SH-SY5Y (cell line): ENCODE measurements at regions not wholly inside any gene's neighbourhood (a gene's known extent, or its start where the extent isn't known, plus 50 kb on each side); places are given as distances from the start of the nearest gene placed in this dataset.

Source experiments
- GATA2 ChIP-seq: IDR thresholded peaks from 2 replicates; pipeline ENCODE4 v1.6.1; 2011; ENCODE audit warnings: mild to moderate bottlenecking, low read depth, low read length
- GATA3 ChIP-seq: IDR thresholded peaks from 2 replicates; pipeline ENCODE4 v1.6.1; 2011; ENCODE audit warnings: low read depth, mild to moderate bottlenecking, low read length, moderate library complexity

DNA sequence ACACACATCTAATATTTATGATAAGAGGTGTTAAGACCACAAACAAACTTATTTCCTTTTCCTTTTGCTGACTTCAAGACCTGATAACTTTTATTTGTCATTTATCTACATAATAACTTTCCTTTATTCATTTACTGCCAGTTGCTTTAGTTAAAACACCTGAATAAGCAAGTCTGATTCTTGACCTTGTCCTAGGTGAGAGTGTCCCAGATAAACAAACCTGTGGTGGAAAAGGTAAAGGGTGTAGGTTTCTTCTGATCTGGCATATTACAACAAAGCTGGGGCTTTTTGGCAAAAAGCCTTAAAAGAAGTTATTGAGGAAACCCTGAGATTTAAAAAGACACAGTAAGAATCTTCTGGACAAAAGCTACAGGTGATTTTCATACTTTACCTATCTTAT is 191.5 kb downstream of the ZBBX start:
- TF ChIP-seq GATA2 (no peak), GATA3 (no peak)

DNA sequence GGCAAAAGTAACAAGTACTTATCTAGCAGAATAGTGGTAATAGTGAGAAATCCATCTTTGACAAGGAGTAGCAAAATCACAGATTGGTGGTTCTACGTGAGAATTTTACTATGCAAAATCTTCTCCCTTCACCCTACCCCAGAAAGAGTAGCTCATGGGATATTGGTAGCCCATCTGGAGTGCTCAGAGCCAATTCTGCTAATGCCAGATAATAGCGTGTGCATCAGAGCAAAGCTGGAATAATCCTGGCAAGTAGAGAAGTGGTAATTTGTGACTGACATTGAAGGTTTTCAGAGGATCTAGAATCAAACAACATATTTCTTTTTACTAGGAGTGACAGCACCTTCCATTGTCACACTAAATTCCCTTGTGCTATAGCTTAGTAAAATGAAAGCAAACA is 192.9 kb downstream of the ZBBX start:
- TF ChIP-seq GATA2, result no peak
- TF ChIP-seq GATA3, result no peak

DNA sequence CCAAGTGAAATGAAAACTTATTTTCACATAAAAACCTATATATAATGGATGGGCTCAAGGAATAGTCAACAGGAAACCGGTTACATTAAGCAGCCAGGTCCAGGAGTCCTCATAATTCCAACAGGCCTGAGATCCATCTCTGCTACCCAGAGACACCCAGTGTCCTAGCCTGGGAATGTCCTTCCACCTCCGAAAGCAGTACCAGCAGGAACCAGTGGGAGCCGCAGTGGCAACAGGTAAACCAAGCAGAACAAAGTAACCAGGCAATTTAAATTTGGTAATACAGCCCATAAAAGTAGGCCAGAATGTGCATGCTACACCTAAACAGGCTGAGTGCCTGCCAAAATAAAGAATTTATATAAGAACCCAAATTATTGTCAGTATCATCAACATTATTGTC is 195.6 kb downstream of the ZBBX start:
- TF ChIP-seq GATA2 (no peak), GATA3 (no peak)

DNA sequence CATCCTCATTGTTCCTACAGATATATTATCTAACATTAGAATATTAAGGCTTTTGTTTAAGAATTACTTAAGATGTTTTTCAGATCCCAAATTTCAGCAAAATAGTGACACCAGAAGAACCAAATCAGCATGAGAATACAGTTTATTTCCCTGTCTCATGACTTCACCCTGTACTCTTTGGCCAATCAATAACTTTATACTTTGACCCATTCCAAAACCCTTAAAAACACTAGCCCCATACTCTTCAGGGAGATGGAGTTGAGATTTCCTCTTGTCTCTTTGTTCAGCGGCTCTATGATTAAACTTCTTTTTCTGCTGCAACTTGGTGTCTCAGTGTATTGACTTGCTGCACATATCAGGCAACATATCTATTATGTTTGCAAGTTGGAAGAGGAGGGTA is 207.7 kb downstream of the ZBBX start:
- TF ChIP-seq GATA2, result no peak
- no peak for TF ChIP-seq GATA3

DNA sequence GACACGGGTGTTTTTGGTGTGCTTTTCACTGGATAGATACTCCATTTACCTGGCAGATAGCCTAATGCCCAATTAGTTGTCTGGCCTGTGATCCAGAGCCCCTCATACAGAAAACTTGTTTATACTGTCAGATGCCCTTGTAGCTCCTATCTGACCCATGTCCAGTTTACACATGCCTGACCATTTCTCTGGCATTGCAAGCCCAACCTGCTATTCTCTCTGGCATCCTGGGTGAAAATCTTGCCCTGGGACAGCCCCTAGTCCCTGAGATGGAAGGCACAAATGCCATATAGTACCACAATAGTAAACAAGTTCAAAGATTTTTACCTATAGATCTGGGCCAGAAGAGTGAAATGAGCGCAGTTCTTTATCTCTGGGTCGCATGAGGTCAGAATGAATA is 212.6 kb downstream of the ZBBX start:
- TF ChIP-seq GATA3 (no peak), GATA2 (no peak)

DNA sequence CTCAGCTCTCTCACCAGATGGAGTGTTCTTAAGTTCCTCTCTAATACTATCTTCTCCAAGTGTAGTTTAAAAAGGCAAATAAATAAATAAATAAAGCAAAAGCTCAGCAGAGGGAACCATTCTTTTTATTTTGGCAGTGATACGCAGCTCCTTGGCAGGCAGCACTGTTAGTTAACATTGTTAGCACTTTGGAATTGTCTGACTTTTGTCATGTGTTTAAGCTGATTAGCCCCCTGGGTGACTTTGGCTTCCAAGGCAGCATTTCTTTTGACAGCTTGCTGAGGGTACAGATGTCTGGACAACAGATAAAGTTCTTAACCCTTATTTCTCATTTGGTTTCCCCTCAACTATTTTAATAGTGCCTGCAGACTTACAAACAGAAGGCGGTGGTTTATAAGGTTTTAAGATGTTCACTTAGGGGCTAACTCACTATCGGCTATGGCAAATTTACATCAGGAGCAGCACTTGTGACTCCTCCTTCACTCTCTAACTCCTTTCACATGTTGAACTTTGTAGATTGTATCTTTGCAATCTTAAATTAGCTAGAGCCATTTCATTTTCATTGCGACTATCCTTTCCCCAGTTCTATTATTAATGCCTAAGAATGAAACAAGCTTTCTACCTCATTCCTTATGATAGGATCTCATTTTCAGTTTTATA is 213.4 kb downstream of the ZBBX start:
- TF ChIP-seq GATA3 (no peak), GATA2 (no peak)

DNA sequence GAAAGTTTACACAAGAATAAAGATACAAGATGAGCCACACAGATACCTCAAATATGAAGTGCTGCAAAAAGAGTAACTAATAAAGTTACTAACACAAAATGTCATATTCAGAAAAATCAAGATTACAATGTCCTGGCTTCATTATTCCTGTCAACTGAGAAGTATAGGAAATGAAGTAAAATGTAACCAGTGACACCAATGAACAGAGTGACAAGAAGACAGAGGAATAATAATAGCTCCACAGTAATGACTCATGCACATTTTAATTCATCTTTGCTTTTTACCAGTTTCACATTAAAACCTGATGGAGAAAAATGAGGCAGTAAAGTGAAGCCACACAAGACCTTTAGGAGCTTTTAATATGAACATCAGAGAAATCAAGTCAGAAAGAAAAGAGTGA is 214.1 kb downstream of the ZBBX start:
- TF ChIP-seq GATA3 (no peak), GATA2 (no peak)

DNA sequence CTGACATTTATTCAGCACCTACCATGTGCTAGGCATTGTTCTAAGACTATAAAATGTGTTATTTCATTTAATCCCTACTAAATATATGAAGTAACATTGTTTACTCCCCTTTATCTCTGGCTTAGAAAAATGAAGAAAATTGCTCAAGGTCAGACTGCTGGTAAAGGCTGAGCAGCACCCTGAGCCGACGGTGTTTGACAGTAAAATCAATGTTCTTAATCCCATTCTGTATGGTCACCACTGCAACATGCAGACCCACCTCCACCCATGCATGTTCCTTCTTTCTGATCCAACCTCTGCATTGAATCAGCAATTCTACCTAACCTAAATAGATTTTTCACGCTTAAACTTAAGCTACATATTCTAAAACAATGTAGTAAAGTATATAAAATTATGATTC is 216.5 kb downstream of the ZBBX start:
- TF ChIP-seq GATA3 (no peak), GATA2 (no peak)

DNA sequence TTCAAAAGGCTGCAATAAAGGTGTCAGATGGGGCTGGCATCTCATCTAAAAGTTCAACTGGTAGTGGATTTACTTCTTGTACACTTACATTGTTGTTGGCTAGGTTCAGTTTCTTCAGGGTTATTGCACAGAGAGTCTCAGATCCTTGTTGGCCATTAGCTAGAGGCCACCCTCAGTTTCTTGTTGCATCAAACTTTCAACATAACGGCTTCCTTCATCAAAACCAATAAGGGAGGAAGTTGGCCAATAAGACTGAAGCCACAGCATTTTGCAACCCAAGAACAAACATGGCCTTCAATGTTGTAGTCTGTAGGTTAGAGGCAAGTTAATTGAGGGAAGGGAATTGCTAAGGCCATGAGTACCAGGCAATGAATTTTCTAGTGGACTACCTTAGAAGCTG is 218.0 kb downstream of the ZBBX start:
- TF ChIP-seq GATA3 (no peak), GATA2 (no peak)

DNA sequence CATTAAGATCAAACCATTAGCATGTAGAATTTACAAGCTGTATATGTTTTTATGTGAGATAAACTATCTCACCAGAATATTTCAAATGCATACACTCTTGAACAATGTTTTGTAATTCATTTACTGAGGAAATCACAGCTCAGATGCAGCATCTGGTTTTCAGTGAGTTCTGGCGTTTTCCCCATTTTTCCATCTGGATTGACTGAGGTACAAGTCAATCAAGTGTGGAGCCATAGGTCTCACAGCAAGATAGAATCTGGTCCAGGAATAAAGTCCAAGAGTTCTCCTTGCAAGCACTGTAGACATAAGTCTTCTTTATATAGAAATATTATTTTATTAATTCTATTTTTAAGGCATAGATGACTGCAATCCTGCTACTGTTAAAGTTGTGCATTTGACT is 219.3 kb downstream of the ZBBX start:
- TF ChIP-seq GATA2 (no peak), GATA3 (no peak)

DNA sequence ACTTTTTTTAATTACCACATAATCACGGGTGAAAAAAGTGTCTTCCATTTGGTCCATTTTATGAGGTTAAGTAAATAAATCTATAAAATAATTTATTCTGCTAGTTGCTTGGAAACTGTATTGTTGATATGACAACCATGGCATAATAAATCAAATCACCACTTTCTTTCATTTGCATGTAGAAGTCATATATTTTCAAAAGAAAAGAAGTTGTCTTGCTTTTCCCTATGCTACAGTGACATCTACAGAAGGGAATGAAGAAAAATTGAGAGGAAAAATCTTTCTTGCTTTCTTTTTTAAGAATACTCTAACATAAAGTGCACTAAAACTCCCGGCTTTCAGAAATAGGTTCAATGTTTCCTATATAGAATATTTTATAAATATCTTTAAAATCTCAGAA is 228.5 kb downstream of the ZBBX start:
- TF ChIP-seq GATA3, result no peak
- no peak for TF ChIP-seq GATA2

DNA sequence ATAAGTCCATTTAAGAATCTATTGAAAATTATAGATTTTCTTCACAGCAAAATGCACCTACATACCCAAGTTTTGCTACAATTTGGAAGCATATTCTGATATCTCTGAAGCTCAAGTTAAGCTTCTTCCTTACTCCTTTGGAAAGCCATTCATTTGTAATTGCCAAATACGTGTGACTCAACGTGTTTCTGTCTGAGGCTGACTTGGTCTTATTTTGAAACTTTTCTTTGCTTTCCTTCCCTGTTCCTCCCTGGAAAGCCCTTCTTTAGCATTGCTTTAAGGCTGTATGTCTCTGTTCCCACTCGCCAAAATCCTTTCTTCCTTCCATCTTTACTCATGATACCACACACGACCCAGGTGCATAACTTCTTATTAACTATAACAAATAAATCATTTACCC is 232.0 kb downstream of the ZBBX start:
- TF ChIP-seq GATA2, result no peak
- no peak for TF ChIP-seq GATA3

DNA sequence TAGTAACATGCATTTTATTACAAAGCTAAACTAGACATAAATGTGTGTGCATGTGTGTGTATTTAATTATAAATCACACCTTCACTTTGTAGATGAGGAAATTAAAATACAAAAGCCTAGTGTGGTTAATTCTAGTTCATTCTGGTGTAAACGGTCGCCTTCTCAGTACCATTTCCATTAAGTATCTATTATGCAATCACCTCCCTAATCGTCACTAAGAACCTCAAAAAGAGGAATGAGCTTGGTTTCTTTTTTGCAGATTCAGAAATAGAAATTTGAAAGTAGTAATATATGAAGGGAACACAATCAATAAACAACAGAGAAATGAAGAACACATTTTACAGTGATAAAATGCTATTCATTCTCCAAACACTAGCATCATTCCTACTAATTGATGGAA is 233.2 kb downstream of the ZBBX start:
- no peak for TF ChIP-seq GATA3
- TF ChIP-seq GATA2, result no peak

DNA sequence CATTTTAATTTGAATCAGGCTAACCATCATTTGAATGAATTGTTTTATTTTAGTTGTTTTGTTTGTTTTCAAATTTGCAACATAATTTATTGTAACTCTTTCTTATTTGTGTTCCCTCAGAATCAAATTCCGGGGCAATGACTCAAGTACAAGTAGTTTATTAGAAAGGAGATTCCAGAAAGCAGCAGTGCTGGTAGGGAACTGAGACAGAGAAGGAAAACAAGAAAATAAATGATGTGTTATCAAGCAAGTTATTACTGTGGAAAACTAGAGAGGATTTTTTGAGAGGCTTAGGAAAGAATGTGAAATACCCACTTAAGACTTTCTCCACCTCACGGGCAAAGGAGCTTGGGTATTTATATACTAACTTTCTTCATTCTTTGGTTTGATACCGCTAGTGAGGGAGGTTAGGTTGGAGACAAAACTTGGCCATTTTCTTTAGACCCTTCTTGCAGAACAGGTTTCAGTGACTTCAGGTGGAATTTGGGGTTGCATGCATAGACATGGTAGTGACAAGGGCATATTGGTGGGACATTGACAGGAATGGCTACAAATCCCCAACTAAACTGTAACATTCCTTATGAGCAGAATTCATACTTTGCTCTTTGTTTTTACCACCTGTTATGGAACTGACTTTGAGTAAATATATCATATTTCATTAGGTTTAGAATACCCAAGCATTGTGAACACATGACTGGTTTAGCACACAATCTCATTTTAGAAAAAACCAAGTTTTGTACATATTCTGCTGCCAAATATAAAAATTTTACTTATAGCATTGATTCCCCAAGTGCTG is 254.3 kb downstream of the ZBBX start:
- no peak for TF ChIP-seq GATA3
- TF ChIP-seq GATA2, result no peak

DNA sequence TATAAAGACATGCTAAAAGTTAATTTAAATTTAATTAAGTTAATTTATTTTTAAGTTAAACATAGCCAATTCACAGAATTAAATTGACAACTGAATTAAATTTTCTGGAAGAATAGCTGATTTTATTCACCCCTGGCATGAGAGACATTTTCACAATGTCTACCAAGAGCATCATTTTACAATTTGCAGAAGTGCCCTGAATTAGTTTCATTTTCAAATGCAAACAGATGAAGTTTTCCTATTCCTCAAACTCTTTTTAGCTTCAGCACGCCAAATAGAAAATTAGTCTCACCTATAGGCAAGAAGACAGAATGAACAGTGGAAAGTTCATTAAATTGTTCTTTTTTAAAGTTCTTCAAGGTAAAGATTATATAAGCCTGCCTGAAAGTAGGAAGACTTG is 259.3 kb downstream of the ZBBX start:
- TF ChIP-seq GATA2 (no peak), GATA3 (no peak)
